GM12864 (cell line): ENCODE measurements at regions not wholly inside any gene's neighbourhood (a gene's known extent, or its start where the extent isn't known, plus 50 kb on each side); places are given as distances from the start of the nearest gene placed in this dataset.

Experiments
- DNase-seq: peaks from one replicate; pipeline ENCODE4 v3.0.0-alpha.2; 2011; ENCODE audit warnings: low read depth
- H3K4me3 ChIP-seq: 2 replicates; pipeline ENCODE4 v1.5.1; 2011; ENCODE audit warnings: mild to moderate bottlenecking, low read depth, low read length, control low read depth
- CTCF ChIP-seq: IDR thresholded peaks from 2 replicates; pipeline ENCODE4 v1.5.1; 2011; ENCODE audit warnings: low read depth, mild to moderate bottlenecking, moderate library complexity, low read length, control low read depth, inconsistent platforms; ENCODE audit errors: missing control alignments

DNA sequence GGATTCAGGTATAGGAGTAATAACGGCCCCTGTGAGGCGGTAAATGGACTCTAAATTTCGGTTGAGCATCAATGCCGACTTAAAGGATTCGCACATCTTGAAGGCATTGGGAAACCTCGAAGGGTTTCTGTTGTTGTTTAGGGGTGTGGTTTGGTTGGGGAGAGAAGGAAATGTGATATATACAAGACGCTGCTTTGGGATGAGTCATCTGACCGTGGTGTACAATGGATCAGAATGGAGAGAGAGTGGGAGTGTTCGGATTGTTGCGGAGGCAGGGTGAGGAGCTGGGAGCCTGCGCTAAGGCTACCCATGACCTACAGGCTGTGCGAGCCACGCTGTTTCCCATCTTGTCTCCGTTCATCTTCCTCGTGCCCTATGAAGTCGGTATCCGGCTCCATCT is 60.4 kb upstream of the ERCC6L2 start:
- H3K4me3 ChIP-seq, result no peak overlapping the region
- DNase-seq, result no peak
- TF ChIP-seq CTCF, result no peak

DNA sequence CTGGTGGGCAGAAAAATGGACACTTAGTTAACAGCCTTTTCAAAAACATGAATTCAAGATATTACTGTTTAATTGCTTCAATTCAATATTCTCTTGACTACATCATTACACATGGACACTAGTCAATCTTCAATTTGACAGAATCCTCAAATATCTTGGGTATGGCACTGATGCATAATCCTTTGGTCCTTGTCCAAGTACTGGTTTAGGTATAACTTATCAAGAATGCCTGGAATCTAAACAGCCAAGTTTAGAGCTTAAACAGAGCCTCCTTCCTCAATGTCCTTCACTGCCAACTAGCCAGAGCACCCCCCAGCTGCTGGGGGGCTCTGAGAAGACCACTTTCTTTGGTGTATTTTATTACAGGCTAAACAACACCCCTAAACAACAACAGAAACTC is 61.6 kb upstream of the ERCC6L2 start:
- H3K4me3 ChIP-seq, result no peak overlapping the region
- TF ChIP-seq CTCF, result no peak
- no peak for DNase-seq

DNA sequence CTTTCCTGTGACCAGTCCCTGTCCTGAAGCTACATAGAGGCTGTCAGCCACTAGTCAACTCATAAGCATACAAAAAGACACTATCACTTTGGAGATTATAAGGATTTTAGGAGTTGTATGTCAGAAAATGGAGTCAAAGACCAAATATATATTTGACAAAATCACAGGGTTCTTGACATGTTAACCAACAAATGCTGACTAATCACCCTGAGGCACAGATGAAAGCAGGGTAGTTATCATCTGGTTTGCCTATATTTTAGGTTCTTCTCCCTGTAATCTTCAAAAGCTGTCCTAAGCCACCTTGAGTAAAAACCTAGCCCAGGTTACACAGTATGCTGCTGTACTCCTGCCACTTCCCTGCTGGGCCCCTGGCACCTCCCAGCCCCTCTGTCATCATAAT is 64.7 kb upstream of the ERCC6L2 start:
- no peak for DNase-seq
- H3K4me3 ChIP-seq, result no peak overlapping the region
- no peak for TF ChIP-seq CTCF

- no peak for TF ChIP-seq CTCF
- no peak for DNase-seq
- no peak overlapping the region for H3K4me3 ChIP-seq
These were observed 65.4 kb upstream of the ERCC6L2 start for GRCh38 chr9:95810133-95810532.

GRCh38 chr9:95809686-95810085 is 65.8 kb upstream of the ERCC6L2 start:
- H3K4me3 ChIP-seq, result no peak overlapping the region
- TF ChIP-seq CTCF, result no peak
- no peak for DNase-seq

DNA sequence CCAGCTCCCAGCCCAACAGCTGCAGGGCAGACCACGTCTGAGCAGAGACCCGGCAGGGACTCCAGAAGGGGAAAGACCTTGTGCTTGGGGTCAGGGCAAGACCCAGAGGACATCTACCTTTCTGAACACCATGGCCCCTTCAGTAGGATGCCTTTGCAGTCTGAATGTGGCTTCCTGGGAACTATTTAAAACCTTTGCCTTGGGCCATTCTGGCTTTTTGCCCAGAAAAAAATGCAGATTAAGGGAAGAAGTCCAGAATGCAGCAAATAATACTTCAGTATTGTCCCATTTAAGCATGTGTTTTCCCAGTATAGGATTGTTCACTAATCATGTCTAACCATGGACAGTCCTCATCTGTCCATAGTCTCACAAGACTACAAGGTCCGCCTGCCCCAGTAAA is 67.5 kb upstream of the ERCC6L2 start:
- H3K4me3 ChIP-seq, result no peak overlapping the region
- no peak for TF ChIP-seq CTCF
- no peak for DNase-seq

DNA sequence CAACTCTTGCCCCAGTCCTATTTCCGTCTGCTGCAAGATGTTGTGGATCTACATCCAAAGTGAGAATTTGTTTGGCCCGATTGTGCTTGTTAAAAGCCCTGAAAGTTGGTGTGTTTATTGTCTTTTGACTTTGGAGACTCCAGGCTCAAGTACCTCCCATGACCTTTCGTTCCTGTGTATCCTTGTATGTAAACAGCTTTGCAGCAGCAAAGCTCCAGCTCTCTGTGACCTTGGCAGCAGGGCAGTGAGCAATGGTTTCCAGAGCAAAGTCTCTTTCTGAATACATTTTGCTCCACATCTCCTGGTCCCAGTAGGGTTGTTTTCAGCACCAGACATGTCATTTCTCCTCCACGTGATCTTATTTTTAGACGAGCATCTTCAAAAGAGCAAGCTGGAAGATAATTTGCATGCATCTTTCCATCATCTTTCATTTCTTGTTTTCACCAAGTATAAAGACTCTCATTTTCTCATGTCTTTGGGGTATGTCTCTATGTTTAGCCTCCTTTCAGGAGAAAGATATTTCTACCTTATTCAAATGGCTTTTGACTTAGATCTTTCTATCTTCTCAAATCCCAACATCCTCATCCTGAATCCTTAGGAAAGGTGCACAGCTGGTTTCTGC is 68.1 kb upstream of the ERCC6L2 start:
- TF ChIP-seq CTCF, result no peak
- no peak for DNase-seq
- no peak overlapping the region for H3K4me3 ChIP-seq
